ENCODE measurements at regions not wholly inside any gene's neighbourhood (a gene's known extent, or its start where the extent isn't known, plus 50 kb on each side); places are given as distances from the start of the nearest gene placed in this dataset.

- no peak for TF ChIP-seq CTCF (conservative IDR thresholded peaks at IDR 0.05; ENCODE audit: low read depth in 2 of 2)
- no peak for TF ChIP-seq EZH2phosphoT487 (IDR thresholded peaks at IDR 0.05; ENCODE audit: unreplicated experiment)
- no peak for TF ChIP-seq POLR2AphosphoS5 (IDR thresholded peaks at IDR 0.05; ENCODE audit: low read depth)
- no peak for TF ChIP-seq EZH2 (IDR thresholded peaks at IDR 0.05; ENCODE audit: low read depth, unreplicated experiment)
- TF ChIP-seq REST (IDR thresholded peaks at IDR 0.05; ENCODE audit: unreplicated experiment): no peak
- no peak for TF ChIP-seq JUNB (IDR thresholded peaks at IDR 0.05; ENCODE audit: unreplicated experiment)
Observed at GRCh38 chr4:53801373-53801772, 210.1 kb upstream of the LNX1 start.

Data from GM23338 (cell line).